CD8-positive, alpha-beta memory T cell (primary cell): ENCODE measurements at regions not wholly inside any gene's neighbourhood (a gene's known extent, or its start where the extent isn't known, plus 50 kb on each side); places are given as distances from the start of the nearest gene placed in this dataset.

ENCODE experiments used
- CTCF ChIA-PET: fragments of 350-600 bp; sonication (Branson Sonifier 250); formaldehyde crosslinking; loops from one replicate; lab custom pipeline; 2021; ENCODE audit warnings: antibody characterized with exemption; lab: Charles Lee
- POLR2A ChIA-PET: fragments of 350-600 bp; sonication (Branson Sonifier 250); formaldehyde crosslinking; loops from one replicate; lab custom pipeline; 2021; ENCODE audit warnings: antibody characterized with exemption; lab: Charles Lee
- DNase-seq, 5 donors: peaks; one replicate each; pipeline versions ENCODE4 v3.0.0 to v3.0.0-alpha.2; 2020 to 2022; ENCODE audit warnings: mixed read lengths in 1 of 5
- H3K27ac ChIP-seq: one replicate; pipeline ENCODE4 v1.7.0; 2013; ENCODE audit warnings: low read depth, mild to moderate bottlenecking, low read length, moderate library complexity
- H3K27me3 ChIP-seq: 2 replicates; pipeline ENCODE4 v1.7.0; 2013; ENCODE audit warnings: low read length, mild to moderate bottlenecking; ENCODE audit not compliant: insufficient read depth, poor library complexity, severe bottlenecking
- H3K36me3 ChIP-seq: 2 replicates; pipeline ENCODE4 v1.7.0; 2013; ENCODE audit warnings: mild to moderate bottlenecking, low read length, moderate library complexity; ENCODE audit not compliant: insufficient read depth
- H3K4me1 ChIP-seq: 2 replicates; pipeline ENCODE4 v1.7.0; 2013; ENCODE audit warnings: mild to moderate bottlenecking, low read length, moderate library complexity; ENCODE audit not compliant: insufficient read depth
- H3K4me3 ChIP-seq: 2 replicates; pipeline ENCODE4 v1.7.0; 2013; ENCODE audit warnings: mild to moderate bottlenecking, low read length
- H3K9me3 ChIP-seq: 2 replicates; pipeline ENCODE4 v1.7.0; 2013; ENCODE audit warnings: mild to moderate bottlenecking, low read length
- H3K27ac Mint-ChIP-seq, 8 donors: one replicate each; pipeline ENCODE4 v1.8.0; 2020 to 2021; ENCODE audit warnings: mixed read lengths in 8 of 8, mild to moderate bottlenecking in 6 of 8, inconsistent platforms in 3 of 8, moderate library complexity in 3 of 8
- H3K27me3 Mint-ChIP-seq, 2 donors: one replicate each; pipeline ENCODE4 v1.8.0; 2020 to 2021; ENCODE audit warnings: mixed read lengths in 2 of 2, mild to moderate bottlenecking in 1 of 2, moderate library complexity in 1 of 2
- H3K36me3 Mint-ChIP-seq, 3 donors: one replicate each; pipeline ENCODE4 v1.8.0; 2020 to 2021; ENCODE audit warnings: mixed read lengths in 3 of 3, inconsistent platforms in 1 of 3, mild to moderate bottlenecking in 1 of 3
- H3K4me1 Mint-ChIP-seq, 3 donors: one replicate each; pipeline ENCODE4 v1.8.0; 2020 to 2021; ENCODE audit warnings: mixed read lengths in 3 of 3, inconsistent platforms in 1 of 3, mild to moderate bottlenecking in 1 of 3
- H3K4me3 Mint-ChIP-seq, 7 donors: one replicate each; pipeline ENCODE4 v1.8.0; 2020 to 2021; ENCODE audit warnings: mixed read lengths in 7 of 7, mild to moderate bottlenecking in 6 of 7, moderate library complexity in 4 of 7, inconsistent platforms in 2 of 7
- H3K9me3 Mint-ChIP-seq, 5 donors: one replicate each; pipeline ENCODE4 v1.8.0; 2020 to 2022; ENCODE audit warnings: mixed read lengths in 5 of 5, mild to moderate bottlenecking in 3 of 5, moderate library complexity in 2 of 5, inconsistent platforms in 1 of 5

- H3K4me1 Mint-ChIP-seq: no peaks in the 10 kb centered on the region
- no peaks in the 10 kb centered on the region for H3K36me3 ChIP-seq
- H3K4me3 ChIP-seq: no peak overlapping the region
- CTCF ChIA-PET: no interaction called here
- no peaks in the 10 kb centered on the region for H3K27me3 ChIP-seq
- no peak overlapping the region for H3K27ac Mint-ChIP-seq
- H3K9me3 ChIP-seq: no peaks in the 10 kb centered on the region
- no peak for DNase-seq
- H3K4me1 ChIP-seq: no peaks in the 10 kb centered on the region
- H3K27me3 Mint-ChIP-seq: no peaks in the 10 kb centered on the region
- H3K9me3 Mint-ChIP-seq: peaks cover 2 to 26% (median 8%) of the 10 kb centered on the region in 5 donors
- H3K36me3 Mint-ChIP-seq: no peaks in the 10 kb centered on the region
- no peak overlapping the region for H3K27ac ChIP-seq
- H3K4me3 Mint-ChIP-seq: no peak overlapping the region
- POLR2A ChIA-PET: no interaction called here
Observed at GRCh38 chr10:56975513-56975912, 614.5 kb upstream of the ZWINT start.

GRCh38 chr10:56973766-56974165 is 612.7 kb upstream of the ZWINT start:
- no peaks in the 10 kb centered on the region for H3K36me3 Mint-ChIP-seq
- H3K27me3 Mint-ChIP-seq: no peaks in the 10 kb centered on the region
- ChIA-PET CTCF (no interaction called here), POLR2A (no interaction called here)
- Histone ChIP-seq H3K27ac (no peak overlapping the region), H3K9me3 (no peaks in the 10 kb centered on the region), H3K4me3 (no peak overlapping the region), H3K4me1 (no peaks in the 10 kb centered on the region), H3K27me3 (no peaks in the 10 kb centered on the region), H3K36me3 (no peaks in the 10 kb centered on the region)
- H3K4me3 Mint-ChIP-seq: no peak overlapping the region
- H3K27ac Mint-ChIP-seq: no peak overlapping the region
- H3K9me3 Mint-ChIP-seq: peaks cover 8 to 29% (median 9%) of the 10 kb centered on the region in 5 donors
- no peaks in the 10 kb centered on the region for H3K4me1 Mint-ChIP-seq
- no peak for DNase-seq

- Mint-ChIP-seq H3K4me1 (no peaks in the 10 kb centered on the region), H3K9me3 (peaks cover 4 to 18% (median 5%) of the 10 kb centered on the region in 5 donors), H3K27ac (no peak overlapping the region), H3K27me3 (no peaks in the 10 kb centered on the region), H3K4me3 (no peak overlapping the region), H3K36me3 (no peaks in the 10 kb centered on the region)
- ChIA-PET CTCF (no interaction called here), POLR2A (no interaction called here)
- H3K9me3 ChIP-seq: no peaks in the 10 kb centered on the region
- H3K4me3 ChIP-seq: no peak overlapping the region
- DNase-seq: no peak
- H3K27ac ChIP-seq: no peak overlapping the region
- H3K27me3 ChIP-seq: no peaks in the 10 kb centered on the region
- H3K36me3 ChIP-seq: no peaks in the 10 kb centered on the region
- no peaks in the 10 kb centered on the region for H3K4me1 ChIP-seq
Observed at GRCh38 chr10:56943221-56943755, 582.2 kb upstream of the ZWINT start.

GRCh38 chr10:56934515-56934914 is 573.5 kb upstream of the ZWINT start:
- no peak for DNase-seq
- CTCF ChIA-PET: no interaction called here
- H3K36me3 Mint-ChIP-seq: no peaks in the 10 kb centered on the region
- Histone ChIP-seq H3K4me1 (no peaks in the 10 kb centered on the region), H3K36me3 (no peaks in the 10 kb centered on the region), H3K27ac (no peak overlapping the region), H3K4me3 (no peak overlapping the region), H3K27me3 (no peaks in the 10 kb centered on the region), H3K9me3 (no peaks in the 10 kb centered on the region)
- H3K4me1 Mint-ChIP-seq: no peaks in the 10 kb centered on the region
- no peaks in the 10 kb centered on the region for H3K27me3 Mint-ChIP-seq
- H3K4me3 Mint-ChIP-seq: no peak overlapping the region
- peaks cover 13 to 35% (median 15%) of the 10 kb centered on the region in 5 donors for H3K9me3 Mint-ChIP-seq
- no peak overlapping the region for H3K27ac Mint-ChIP-seq
- POLR2A ChIA-PET: no interaction called here

- Histone ChIP-seq H3K9me3 (no peaks in the 10 kb centered on the region), H3K36me3 (no peaks in the 10 kb centered on the region), H3K4me1 (no peaks in the 10 kb centered on the region), H3K27ac (no peak overlapping the region), H3K27me3 (no peaks in the 10 kb centered on the region), H3K4me3 (no peak overlapping the region)
- no peak overlapping the region for H3K27ac Mint-ChIP-seq
- peaks cover 12 to 40% (median 16%) of the 10 kb centered on the region in 5 donors for H3K9me3 Mint-ChIP-seq
- no peaks in the 10 kb centered on the region for H3K36me3 Mint-ChIP-seq
- POLR2A ChIA-PET: no interaction called here
- no peaks in the 10 kb centered on the region for H3K4me1 Mint-ChIP-seq
- no peak overlapping the region for H3K4me3 Mint-ChIP-seq
- no peak for DNase-seq
- H3K27me3 Mint-ChIP-seq: no peaks in the 10 kb centered on the region
- CTCF ChIA-PET: no interaction called here
Observed at GRCh38 chr10:56928714-56929113, 567.7 kb upstream of the ZWINT start.

GRCh38 chr10:56927701-56928100 is 566.6 kb upstream of the ZWINT start:
- no peak overlapping the region for H3K27ac Mint-ChIP-seq
- ChIA-PET CTCF (no interaction called here), POLR2A (no interaction called here)
- no peaks in the 10 kb centered on the region for H3K27me3 ChIP-seq
- no peaks in the 10 kb centered on the region for H3K4me1 ChIP-seq
- H3K27ac ChIP-seq: no peak overlapping the region
- H3K9me3 Mint-ChIP-seq: peaks cover 13 to 42% (median 16%) of the 10 kb centered on the region in 5 donors
- H3K9me3 ChIP-seq: no peaks in the 10 kb centered on the region
- no peaks in the 10 kb centered on the region for H3K36me3 ChIP-seq
- H3K4me1 Mint-ChIP-seq: no peaks in the 10 kb centered on the region
- no peak for DNase-seq
- no peak overlapping the region for H3K4me3 Mint-ChIP-seq
- H3K4me3 ChIP-seq: no peak overlapping the region
- H3K36me3 Mint-ChIP-seq: no peaks in the 10 kb centered on the region
- H3K27me3 Mint-ChIP-seq: no peaks in the 10 kb centered on the region

- POLR2A ChIA-PET: no interaction called here
- no peak overlapping the region for H3K27ac Mint-ChIP-seq
- Histone ChIP-seq H3K27me3 (no peaks in the 10 kb centered on the region), H3K4me3 (no peak overlapping the region), H3K27ac (no peak overlapping the region), H3K36me3 (no peaks in the 10 kb centered on the region), H3K4me1 (no peaks in the 10 kb centered on the region), H3K9me3 (no peaks in the 10 kb centered on the region)
- no peak for DNase-seq
- CTCF ChIA-PET: no interaction called here
- H3K9me3 Mint-ChIP-seq: peaks cover 14 to 47% (median 15%) of the 10 kb centered on the region in 5 donors
- H3K4me3 Mint-ChIP-seq: no peak overlapping the region
- H3K36me3 Mint-ChIP-seq: no peaks in the 10 kb centered on the region
- H3K4me1 Mint-ChIP-seq: no peaks in the 10 kb centered on the region
- H3K27me3 Mint-ChIP-seq: no peaks in the 10 kb centered on the region
Observed at GRCh38 chr10:56920601-56921261, 559.7 kb upstream of the ZWINT start.

- no peaks in the 10 kb centered on the region for H3K4me1 Mint-ChIP-seq
- Histone ChIP-seq H3K27me3 (no peaks in the 10 kb centered on the region), H3K27ac (no peak overlapping the region), H3K9me3 (no peaks in the 10 kb centered on the region), H3K36me3 (no peaks in the 10 kb centered on the region), H3K4me1 (no peaks in the 10 kb centered on the region), H3K4me3 (no peak overlapping the region)
- ChIA-PET POLR2A (no interaction called here), CTCF (no interaction called here)
- H3K4me3 Mint-ChIP-seq: no peak overlapping the region
- peaks cover 4 to 36% (median 11%) of the 10 kb centered on the region in 5 donors for H3K9me3 Mint-ChIP-seq
- H3K27ac Mint-ChIP-seq: no peak overlapping the region
- H3K36me3 Mint-ChIP-seq: no peaks in the 10 kb centered on the region
- H3K27me3 Mint-ChIP-seq: peaks cover 0 to 2% of the 10 kb centered on the region in 2 donors
- DNase-seq: no peak
Observed at GRCh38 chr10:56912043-56912442, 551.0 kb upstream of the ZWINT start.
